Mucosa of rectum (tissue), 2 donors: ENCODE measurements at regions not wholly inside any gene's neighbourhood (a gene's known extent, or its start where the extent isn't known, plus 50 kb on each side); places are given as distances from the start of the nearest gene placed in this dataset.
"Not testable (repeated sequence)": the region's sequence is repeated elsewhere in the genome, so short reads cannot be mapped to it uniquely, and the experiment has no call there.

ENCODE experiments used
- H3K27ac ChIP-seq, 2 donors: one replicate each; pipeline ENCODE4 v1.7.0; 2013; ENCODE audit warnings: inconsistent platforms in 2 of 2, low read depth in 2 of 2, low read length in 2 of 2
- H3K27me3 ChIP-seq, 2 donors: one replicate each; pipeline ENCODE4 v1.7.0; 2013; ENCODE audit warnings: low read length in 2 of 2; ENCODE audit not compliant: control insufficient read depth in 2 of 2, insufficient read depth in 2 of 2
- H3K36me3 ChIP-seq, 2 donors: one replicate each; pipeline ENCODE4 v1.7.0; 2013; ENCODE audit warnings: low read length in 2 of 2; ENCODE audit not compliant: control insufficient read depth in 2 of 2, insufficient read depth in 2 of 2
- H3K4me1 ChIP-seq, 2 donors: one replicate each; pipeline ENCODE4 v1.7.0; 2013; ENCODE audit warnings: low read length in 2 of 2, mild to moderate bottlenecking in 1 of 2; ENCODE audit not compliant: control insufficient read depth in 2 of 2, insufficient read depth in 2 of 2
- H3K4me3 ChIP-seq, 2 donors: one replicate each; pipeline ENCODE4 v1.7.0; 2013; ENCODE audit warnings: low read length in 2 of 2
- H3K9ac ChIP-seq, 2 donors: one replicate each; pipeline ENCODE4 v1.7.0; 2013; ENCODE audit warnings: low read length in 2 of 2, low read depth in 1 of 2, mild to moderate bottlenecking in 1 of 2
- H3K9me3 ChIP-seq, 2 donors: one replicate each; pipeline ENCODE4 v1.7.0; 2013; ENCODE audit warnings: low read length in 2 of 2; ENCODE audit not compliant: control insufficient read depth in 2 of 2
- donor health status: healthy.
- donor health status: Normal muscosa, but diverticular disease.

DNA sequence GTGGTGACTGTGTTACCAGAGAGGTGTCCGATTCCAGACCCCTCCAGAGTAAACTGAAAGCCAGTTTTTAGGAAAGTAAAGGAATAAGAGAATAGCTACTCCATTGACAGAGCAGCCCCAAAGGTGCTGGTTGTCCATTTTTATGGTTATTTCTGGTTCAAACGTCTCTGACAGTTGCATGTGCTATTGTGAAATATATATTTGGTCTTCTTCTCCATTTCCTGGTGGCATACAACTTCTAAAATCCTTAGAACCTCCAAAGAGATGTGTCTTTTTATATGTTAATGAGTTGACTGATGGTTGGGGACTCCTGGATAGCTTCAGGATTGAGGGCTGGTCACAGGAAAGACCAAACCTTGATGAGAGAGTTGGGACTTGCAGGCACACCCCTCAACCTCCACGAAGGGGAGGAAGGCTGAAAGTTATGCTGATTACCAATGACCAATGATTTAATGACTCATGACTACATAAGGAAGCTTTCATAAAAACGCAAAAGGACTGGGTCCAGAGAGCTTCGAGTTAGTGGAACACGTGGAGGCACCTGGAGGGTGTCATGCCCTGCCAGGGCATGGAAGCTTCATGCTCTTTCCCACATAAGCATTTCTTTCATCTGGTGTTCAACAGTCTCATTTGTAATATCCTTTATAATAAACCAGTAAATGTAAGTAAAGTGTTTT lies 100.7 kb downstream of the SLC16A1 start:
- no peaks in the 10 kb centered on the region for H3K4me1 ChIP-seq
- no peaks in the 10 kb centered on the region for H3K36me3 ChIP-seq
- no peak overlapping the region for H3K9ac ChIP-seq
- H3K9me3 ChIP-seq: no peaks in the 10 kb centered on the region
- H3K27ac ChIP-seq: no peak overlapping the region
- no peaks in the 10 kb centered on the region for H3K27me3 ChIP-seq
- no peak overlapping the region for H3K4me3 ChIP-seq

DNA sequence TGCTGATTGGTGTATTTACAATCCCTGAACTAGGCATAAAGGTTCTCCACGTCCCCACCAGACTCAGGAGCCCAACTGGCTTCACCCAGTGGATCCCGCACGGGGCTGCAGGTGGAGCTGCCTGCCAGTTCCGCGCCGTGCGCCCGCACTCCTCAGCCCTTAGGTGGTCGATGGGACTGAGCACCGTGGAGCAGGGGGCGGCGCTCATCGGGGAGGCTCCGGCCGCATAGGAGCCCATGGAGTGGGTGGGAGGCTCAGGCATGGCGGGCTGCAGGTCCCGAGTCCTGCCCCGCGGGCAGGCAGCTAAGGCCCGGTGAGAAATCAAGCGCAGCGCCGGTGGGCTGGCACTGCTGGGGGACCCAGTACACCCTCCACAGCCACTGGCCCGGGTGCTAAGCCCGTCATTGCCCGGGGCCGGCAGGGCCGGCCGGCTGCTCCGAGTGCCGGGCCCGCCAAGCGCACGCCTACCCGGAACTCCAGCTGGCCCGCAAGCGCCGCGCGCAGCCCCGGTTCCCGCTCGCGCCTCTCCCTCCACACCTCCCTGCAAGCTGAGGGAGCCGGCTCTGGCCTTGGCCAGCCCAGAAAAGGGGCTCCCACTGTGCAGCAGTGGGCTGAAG lies 101.5 kb downstream of the SLC16A1 start:
- H3K4me1 ChIP-seq, H3K9ac ChIP-seq, H3K27ac ChIP-seq, H3K36me3 ChIP-seq, H3K9me3 ChIP-seq, H3K27me3 ChIP-seq, H3K4me3 ChIP-seq: not testable (repeated sequence)

DNA sequence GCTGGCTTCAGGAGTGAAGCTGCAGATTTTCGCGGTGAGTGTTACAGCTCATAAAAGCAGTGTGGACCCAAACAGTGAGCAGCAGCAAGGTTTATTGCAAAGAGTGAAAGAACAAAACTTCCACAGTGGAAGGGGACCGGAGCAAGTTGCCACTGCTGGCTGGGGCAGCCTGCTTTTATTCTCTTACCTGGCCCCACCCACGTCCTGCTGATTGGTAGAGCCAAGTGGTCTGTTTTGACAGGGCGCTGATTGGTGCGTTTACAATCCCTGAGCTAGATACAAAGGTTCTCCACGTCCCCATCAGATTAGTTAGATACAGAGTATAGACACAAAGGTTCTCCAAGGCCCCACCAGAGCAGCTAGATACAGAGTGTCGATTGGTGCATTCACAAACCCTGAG lies 102.1 kb downstream of the SLC16A1 start:
- not testable (repeated sequence) for H3K27me3 ChIP-seq, H3K36me3 ChIP-seq, H3K4me1 ChIP-seq, H3K4me3 ChIP-seq, H3K27ac ChIP-seq, H3K9ac ChIP-seq, H3K9me3 ChIP-seq

DNA sequence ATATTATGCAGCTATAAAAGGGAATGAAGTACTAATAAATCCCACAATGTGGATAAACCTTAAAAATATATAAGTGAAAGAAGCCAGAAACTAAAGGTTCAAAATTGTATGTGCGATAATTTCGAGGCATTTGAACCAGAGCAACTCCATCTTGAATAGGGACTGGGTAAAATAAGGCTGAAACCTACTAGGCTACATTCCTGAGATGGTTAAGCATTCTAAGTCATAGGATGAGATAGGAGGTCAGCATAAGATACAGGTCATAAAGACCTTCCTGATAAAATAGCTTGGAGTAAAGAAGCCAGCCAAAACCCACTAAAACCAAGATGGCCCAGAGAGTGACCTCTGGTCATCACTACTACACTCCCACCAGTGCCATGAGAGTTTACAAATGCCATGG lies 103.1 kb downstream of the SLC16A1 start:
- Histone ChIP-seq H3K36me3 (no peaks in the 10 kb centered on the region), H3K4me3 (no peak overlapping the region), H3K27me3 (peaks cover 0 to 8% of the 10 kb centered on the region in 2 donors), H3K9ac (no peak overlapping the region), H3K9me3 (no peaks in the 10 kb centered on the region), H3K4me1 (peaks cover 4% of the 10 kb centered on the region in 2 donors), H3K27ac (no peak overlapping the region)

DNA sequence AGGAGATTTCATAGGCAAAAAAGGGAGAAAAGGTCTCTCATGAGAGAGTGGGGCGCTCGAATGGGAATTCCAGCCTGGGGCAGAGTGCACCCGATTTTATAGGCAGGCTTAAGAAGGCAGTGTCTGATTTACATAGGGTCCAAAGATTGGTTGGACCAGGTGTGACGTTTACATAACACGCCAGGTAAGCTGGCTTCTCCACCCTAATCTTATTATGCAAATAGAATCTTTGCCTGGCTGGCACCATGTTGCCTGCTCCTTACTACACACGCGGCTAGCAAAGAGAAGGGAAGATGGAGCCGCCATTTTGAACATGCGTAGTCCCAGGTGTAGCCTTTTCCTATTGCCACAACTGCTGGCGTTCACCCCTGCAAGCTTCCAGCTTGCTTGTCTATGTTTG lies 103.7 kb downstream of the SLC16A1 start:
- peaks cover 0 to 8% of the 10 kb centered on the region in 2 donors for H3K27me3 ChIP-seq
- no peak overlapping the region for H3K4me3 ChIP-seq
- H3K36me3 ChIP-seq: no peaks in the 10 kb centered on the region
- no peak overlapping the region for H3K27ac ChIP-seq
- H3K9ac ChIP-seq: no peak overlapping the region
- H3K9me3 ChIP-seq: no peaks in the 10 kb centered on the region
- H3K4me1 ChIP-seq: peaks cover 4% of the 10 kb centered on the region in 2 donors

DNA sequence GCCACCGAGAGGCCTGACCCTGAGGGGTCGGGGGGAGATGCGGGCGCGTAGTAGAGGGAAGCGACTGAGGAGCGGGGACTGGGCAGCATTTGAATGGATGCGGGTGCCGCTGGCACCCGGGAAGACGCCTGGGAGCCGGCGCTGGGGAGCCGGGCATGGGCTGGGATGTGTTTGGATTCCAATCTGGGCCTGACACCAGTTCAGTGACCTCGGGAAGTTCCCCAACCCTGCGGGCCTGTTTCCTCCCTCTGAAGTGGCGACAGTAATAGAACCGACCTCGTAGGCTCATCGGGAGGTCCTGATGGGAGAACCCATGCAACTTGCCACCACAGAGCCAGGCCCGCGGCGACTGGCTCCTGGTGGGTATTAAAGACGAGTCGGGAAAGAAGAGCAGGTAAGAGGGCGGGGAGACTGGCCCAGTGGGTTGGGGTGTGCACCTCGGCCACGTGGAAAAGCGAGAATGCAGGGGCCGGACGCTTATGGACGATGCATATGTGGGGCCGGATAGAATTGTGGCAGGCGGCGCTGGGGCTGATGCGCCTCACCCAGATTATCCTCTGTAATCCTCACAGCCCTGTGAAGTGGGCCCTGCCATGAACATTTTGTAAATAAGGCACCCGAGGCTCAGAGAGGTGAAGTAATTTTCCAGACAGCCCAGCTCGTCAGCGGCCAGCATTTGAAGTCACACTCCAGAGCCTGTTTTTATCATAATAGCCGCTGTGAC lies 105.8 kb downstream of the SLC16A1 start:
- Histone ChIP-seq H3K27me3 (peaks cover 0 to 8% of the 10 kb centered on the region in 2 donors), H3K36me3 (no peaks in the 10 kb centered on the region), H3K4me3 (peak overlapping the region; percentile 52 to 54), H3K27ac (no peak overlapping the region), H3K9ac (no peak overlapping the region), H3K4me1 (peaks cover 4% of the 10 kb centered on the region in 2 donors), H3K9me3 (no peaks in the 10 kb centered on the region)

DNA sequence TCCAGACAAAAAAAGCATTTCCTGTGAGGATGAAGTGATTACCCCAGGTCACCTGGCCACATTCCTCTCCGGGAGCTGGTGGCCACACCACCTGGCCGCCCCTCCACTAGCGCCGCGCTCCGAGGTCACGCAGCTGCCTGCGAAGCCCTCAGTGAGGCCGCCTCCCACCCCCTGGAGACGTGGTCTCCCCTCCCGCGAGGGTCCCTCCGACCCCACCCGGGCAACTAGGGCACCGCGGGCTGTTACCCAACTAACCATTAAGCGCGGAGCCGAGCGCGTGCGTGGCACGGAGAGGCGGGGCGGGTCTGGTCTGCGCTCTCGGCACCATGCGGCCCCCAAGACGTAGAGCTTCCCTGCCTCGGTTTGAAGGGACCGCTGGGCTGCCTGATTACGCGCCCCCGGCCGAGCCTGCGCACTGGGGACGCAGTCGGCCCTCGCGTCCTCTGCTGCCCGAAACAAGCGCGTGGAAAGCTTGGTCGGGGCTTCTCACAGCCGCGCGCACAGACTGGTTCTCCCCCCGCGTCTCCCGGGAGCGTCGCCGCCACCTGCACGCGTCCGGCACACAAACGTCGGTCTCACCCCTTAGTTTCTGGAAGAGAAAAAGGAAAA lies 106.5 kb downstream of the SLC16A1 start:
- H3K9me3 ChIP-seq: no peaks in the 10 kb centered on the region
- H3K4me3 ChIP-seq: peak overlapping the region; percentile 52 to 54
- no peak overlapping the region for H3K27ac ChIP-seq
- H3K9ac ChIP-seq: peak overlapping the region; percentile 6 to 33
- H3K36me3 ChIP-seq: no peaks in the 10 kb centered on the region
- peaks cover 4% of the 10 kb centered on the region in 2 donors for H3K4me1 ChIP-seq
- H3K27me3 ChIP-seq: peaks cover 0 to 8% of the 10 kb centered on the region in 2 donors

DNA sequence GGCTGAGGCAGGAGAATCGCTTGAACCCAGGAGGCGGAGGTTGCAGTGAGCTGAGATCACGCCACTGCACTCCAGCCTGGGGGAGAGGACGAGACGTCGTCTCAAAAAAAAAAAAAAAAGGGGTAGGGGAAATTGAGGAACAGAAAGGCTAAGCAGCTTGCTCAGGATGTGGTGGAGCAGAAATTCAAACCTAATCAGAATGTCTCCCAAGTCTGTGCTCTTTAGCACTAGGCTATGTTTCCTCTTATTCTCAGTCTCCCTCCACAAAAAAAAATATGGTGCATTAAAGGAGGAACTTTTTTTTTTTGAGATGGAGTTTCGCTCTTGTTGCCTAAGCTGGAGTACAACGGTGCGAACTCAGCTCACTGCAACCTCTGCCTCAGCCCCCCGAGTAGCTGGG lies 114.2 kb downstream of the SLC16A1 start:
- Histone ChIP-seq H3K27me3 (no peaks in the 10 kb centered on the region), H3K9ac (no peak overlapping the region), H3K4me1 (peaks cover 3 to 5% of the 10 kb centered on the region in 2 donors), H3K27ac (no peak overlapping the region), H3K4me3 (no peak overlapping the region), H3K9me3 (no peaks in the 10 kb centered on the region), H3K36me3 (no peaks in the 10 kb centered on the region)

DNA sequence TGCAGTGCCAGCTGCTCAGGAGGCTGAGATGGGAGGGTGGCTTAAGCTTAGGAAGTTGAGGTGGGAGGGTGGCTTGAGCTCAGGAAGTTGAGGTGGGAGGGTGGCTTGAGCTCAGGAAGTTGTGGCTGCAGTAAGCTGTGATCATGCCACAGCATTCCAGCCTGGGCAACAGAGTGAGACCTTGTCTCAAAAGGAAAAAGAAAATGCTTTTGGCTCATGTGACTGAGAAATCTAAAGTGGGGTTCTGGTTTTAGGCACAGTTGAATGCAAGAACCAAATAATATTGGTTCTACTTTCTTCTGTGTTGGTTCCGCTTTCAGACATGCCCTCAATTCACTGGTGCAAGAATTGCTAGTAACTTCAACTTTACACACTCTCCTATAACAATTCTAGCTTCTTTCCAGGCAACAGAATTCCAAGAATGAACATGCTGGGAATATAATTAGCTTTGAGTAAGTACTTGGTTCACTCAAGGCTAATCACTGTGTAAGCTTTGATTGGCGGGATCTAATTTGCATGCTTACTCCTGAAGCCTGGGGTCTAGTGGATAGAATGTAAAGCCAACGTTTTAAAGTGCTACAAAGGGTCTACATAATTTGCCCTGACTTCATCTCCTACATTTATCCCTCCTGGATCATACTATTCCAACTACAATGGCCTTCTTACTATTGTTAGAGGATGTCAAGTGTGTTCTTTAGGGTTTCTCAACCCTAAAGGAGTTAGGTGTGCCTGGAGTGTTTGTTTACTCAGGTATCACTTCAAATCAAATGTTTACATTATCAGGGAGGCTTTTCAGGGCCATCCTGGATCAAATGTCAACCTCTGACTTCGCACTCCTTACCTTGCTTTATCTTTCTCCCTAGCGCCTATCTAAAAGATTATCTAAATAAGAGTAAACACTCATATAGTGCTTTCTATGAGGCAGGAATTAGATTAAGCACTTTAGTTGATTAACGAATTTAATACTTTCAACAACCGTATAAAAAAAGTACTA lies 115.1 kb downstream of the SLC16A1 start:
- H3K4me3 ChIP-seq: no peak overlapping the region

More for the DNA sequence above, 115.1 kb downstream of the SLC16A1 start:
- H3K36me3 ChIP-seq: no peaks in the 10 kb centered on the region
- H3K9me3 ChIP-seq: no peaks in the 10 kb centered on the region
- no peak overlapping the region for H3K27ac ChIP-seq
- no peak overlapping the region for H3K9ac ChIP-seq
- no peaks in the 10 kb centered on the region for H3K27me3 ChIP-seq
- H3K4me1 ChIP-seq: peaks cover 3 to 5% of the 10 kb centered on the region in 2 donors
